Activated CD4-positive, alpha-beta T cell treated with anti-CD3 and anti-CD28 coated beads for 24 hours (primary cell): ENCODE measurements at regions not wholly inside any gene's neighbourhood (a gene's known extent, or its start where the extent isn't known, plus 50 kb on each side); places are given as distances from the start of the nearest gene placed in this dataset.

Experiments
- DNase-seq, 2 donors: peaks; one replicate each; pipeline ENCODE4 v3.0.0-alpha.2; 2020; ENCODE audit warnings: low read depth in 2 of 2

GRCh38 chr15:81596159-81596865, 222.3 kb upstream of the TMC3 start:
- no peak for DNase-seq

GRCh38 chr15:81595752-81596151, 221.7 kb upstream of the TMC3 start:
- no peak for DNase-seq

- DNase-seq: no peak
These were observed 215.7 kb upstream of the TMC3 start for GRCh38 chr15:81589671-81590070.

GRCh38 chr15:81575436-81576123, 201.6 kb upstream of the TMC3 start:
- DNase-seq: no peak

- DNase-seq: no peak
These were observed 199.2 kb upstream of the TMC3 start for GRCh38 chr15:81573098-81573746.

GRCh38 chr15:81572190-81572589, 198.2 kb upstream of the TMC3 start:
- no peak for DNase-seq

GRCh38 chr15:81569286-81570080, 195.5 kb upstream of the TMC3 start:
- no peak for DNase-seq

GRCh38 chr15:81567924-81568323, 193.9 kb upstream of the TMC3 start:
- no peak for DNase-seq

GRCh38 chr15:81562986-81563385, 189.0 kb upstream of the TMC3 start:
- DNase-seq: no peak

GRCh38 chr15:81560405-81560804, 186.4 kb upstream of the TMC3 start:
- DNase-seq: no peak

GRCh38 chr15:81558056-81558455, 184.0 kb upstream of the TMC3 start:
- no peak for DNase-seq

GRCh38 chr15:81555346-81555745, 181.3 kb upstream of the TMC3 start:
- DNase-seq: no peak

- DNase-seq: no peak
These were observed 174.5 kb upstream of the TMC3 start for GRCh38 chr15:81548365-81549130.

GRCh38 chr15:81547521-81548132, 173.6 kb upstream of the TMC3 start:
- DNase-seq: no peak

- DNase-seq: no peak
These were observed 170.4 kb upstream of the TMC3 start for GRCh38 chr15:81544385-81544784.

- DNase-seq: no peak
These were observed 166.9 kb upstream of the TMC3 start for GRCh38 chr15:81540909-81541308.

- no peak for DNase-seq
These were observed 162.3 kb upstream of the TMC3 start for GRCh38 chr15:81536356-81536755.

GRCh38 chr15:81534124-81534523, 160.1 kb upstream of the TMC3 start:
- DNase-seq: no peak

- DNase-seq: no peak
These were observed 158.0 kb upstream of the TMC3 start for GRCh38 chr15:81532001-81532400.

- DNase-seq: no peak
These were observed 157.1 kb upstream of the TMC3 start for GRCh38 chr15:81531109-81531592.

GRCh38 chr15:81530271-81530691, 156.3 kb upstream of the TMC3 start:
- no peak for DNase-seq
